GM18858 (cell line): ENCODE measurements at regions not wholly inside any gene's neighbourhood (a gene's known extent, or its start where the extent isn't known, plus 50 kb on each side); places are given as distances from the start of the nearest gene placed in this dataset.

Experiments
- ATAC-seq: cut with Tn5 transposase; IDR thresholded peaks from one replicate; pipeline ENCODE4 v1.9.1; 2021; ENCODE audit not compliant: unreplicated experiment

DNA sequence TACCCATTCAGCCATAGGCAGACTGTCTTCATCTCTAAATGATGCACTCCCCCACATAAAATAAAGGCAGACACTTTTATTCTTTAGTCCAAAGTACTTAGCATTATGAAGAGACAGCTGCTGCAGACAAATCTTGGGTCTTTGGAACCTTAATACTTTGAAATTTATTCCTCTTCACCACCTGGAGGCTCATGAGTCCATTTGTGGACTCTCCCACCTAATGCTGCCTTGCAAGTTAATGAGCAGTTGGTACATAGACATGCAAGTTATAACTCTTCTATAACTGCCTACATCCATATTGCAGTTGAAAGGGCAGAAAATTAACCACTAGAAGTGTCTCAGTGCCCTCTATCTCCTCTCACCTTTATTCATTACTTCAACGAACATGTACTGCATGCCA is 118.6 kb upstream of the CPEB2 start:
- no peak for ATAC-seq

- ATAC-seq = no peak
These were observed 114.3 kb upstream of the CPEB2 start for GRCh38 chr4:14887842-14888433.

GRCh38 chr4:14888790-14889572 is 113.3 kb upstream of the CPEB2 start:
- no peak for ATAC-seq

- no peak for ATAC-seq
These were observed 109.7 kb upstream of the CPEB2 start for GRCh38 chr4:14892563-14892962.

- ATAC-seq = no peak
These were observed 108.6 kb upstream of the CPEB2 start for GRCh38 chr4:14893713-14894112.

DNA sequence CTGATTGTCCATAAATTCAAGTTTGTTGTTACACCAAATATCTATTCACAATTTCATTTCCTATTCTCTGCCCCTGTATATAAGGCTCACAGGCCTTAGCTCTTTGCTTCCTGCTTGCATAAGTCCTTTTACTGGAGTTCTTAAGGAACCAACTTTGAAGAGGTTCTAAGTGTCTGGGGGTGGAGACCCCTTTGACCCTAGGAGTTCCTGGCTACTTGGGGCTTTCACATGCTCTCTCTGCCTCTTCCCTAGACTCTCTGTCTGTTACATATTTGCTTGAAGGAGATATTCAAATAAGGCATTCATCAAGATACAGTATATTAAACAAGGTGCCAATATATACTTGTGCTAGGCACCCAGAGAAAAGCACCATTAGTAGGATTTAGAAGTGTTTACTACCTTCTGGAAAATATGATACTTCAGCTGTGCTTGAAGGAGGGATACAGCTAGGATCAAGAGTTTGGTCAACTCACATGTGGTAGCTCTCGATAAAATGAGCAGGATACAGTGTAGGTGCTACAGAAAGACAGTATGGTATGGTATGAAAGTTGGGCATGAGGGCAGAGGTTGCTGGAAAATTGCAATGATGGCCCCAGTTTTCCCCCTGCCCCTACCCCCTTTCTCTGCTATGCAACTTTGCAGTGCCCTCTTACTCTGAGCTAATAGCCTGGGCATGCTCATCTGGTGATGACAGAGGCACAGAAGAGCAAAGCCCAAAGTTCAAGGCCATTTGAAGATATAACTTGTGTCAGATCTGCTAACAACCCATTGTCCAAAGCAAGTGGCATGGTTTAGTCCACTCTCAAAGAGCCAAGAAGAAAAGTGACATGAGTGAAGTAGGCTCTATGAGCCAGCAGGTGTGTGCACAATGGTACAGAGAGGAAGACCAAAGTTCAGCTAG is 107.6 kb upstream of the CPEB2 start:
- ATAC-seq = no peak

- ATAC-seq = no peak
These were observed 105.6 kb upstream of the CPEB2 start for GRCh38 chr4:14896656-14897175.

GRCh38 chr4:14897217-14897616 is 105.1 kb upstream of the CPEB2 start:
- no peak for ATAC-seq

GRCh38 chr4:14898989-14899388 is 103.3 kb upstream of the CPEB2 start:
- no peak for ATAC-seq

- ATAC-seq = no peak
These were observed 99.9 kb upstream of the CPEB2 start for GRCh38 chr4:14902342-14902741.

DNA sequence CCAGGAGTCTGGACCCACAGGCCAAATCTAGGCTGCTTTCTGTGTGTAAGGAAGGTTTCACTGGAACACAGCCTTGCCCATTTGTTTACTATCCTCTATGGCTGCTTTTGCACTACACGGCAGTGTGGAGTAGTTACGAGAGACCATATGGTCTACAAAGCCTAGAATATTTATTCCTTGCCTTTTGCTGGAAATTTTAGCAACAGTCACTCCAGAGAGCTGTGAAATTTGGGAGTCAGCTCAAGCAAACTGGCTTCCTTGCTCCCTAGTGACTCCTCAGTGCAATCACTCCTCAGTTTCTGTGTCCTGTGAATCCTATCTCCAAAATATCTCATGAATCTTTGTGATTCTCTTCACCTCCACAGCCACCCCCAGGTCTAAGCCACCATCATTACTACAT is 99.0 kb upstream of the CPEB2 start:
- ATAC-seq = no peak

- ATAC-seq = no peak
These were observed 95.5 kb upstream of the CPEB2 start for GRCh38 chr4:14906805-14907204.

DNA sequence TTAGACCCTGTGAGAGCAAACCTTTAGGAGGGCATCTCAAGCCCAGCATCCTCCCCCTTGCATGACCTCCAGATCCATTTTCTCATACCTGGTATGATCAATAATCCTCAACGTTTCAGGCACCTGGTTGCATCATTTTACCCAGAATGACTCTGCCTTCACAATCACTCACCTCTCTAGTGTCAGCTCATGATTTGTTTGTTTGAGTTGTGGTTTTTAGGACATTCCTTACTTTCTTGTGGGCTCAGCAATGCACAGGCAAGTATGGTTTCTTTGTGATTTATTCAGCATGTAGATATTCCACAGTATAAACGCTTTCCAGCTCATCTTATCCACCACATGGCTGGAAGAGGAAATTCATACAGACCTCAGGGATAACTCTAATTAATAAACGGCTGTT is 93.6 kb upstream of the CPEB2 start:
- ATAC-seq = no peak

GRCh38 chr4:14910411-14910810 is 91.9 kb upstream of the CPEB2 start:
- no peak for ATAC-seq

DNA sequence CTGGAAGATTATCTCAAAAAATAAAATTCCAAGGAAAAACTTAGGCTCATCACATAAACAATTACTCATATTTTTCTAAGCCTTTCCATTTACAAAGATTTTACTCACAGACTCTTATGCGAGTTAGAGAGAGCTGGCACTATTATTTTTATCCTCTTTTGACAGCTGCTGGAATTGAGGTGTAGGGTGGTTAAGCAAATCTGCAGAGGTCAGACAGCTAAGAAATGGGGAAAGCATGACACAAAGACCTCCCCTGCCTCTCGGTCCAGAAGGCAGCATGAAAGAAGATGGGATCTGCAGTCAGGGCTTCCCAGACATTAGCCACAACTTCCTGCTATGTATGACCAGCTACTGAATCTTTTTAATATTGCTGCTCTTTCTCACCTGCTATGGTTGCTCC is 89.9 kb upstream of the CPEB2 start:
- ATAC-seq = no peak

DNA sequence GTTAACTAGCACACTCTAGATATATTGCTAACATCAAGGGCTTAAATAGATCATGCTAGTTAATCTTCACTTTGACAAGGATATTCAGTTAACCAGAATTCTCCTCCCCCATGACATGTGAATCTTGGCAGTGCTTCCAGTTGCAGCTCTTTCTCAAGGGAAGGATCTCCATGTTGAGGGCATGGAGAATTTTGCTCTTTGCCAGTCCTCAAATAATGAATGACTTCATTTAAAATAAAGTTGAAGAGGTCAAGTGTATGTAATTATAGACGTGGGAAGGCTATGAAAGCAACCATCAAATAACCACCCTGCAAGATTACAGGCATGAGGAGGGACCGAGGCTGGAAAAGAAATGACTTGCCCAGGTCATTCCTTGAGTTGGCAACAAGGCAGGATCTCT is 87.3 kb upstream of the CPEB2 start:
- ATAC-seq = no peak

DNA sequence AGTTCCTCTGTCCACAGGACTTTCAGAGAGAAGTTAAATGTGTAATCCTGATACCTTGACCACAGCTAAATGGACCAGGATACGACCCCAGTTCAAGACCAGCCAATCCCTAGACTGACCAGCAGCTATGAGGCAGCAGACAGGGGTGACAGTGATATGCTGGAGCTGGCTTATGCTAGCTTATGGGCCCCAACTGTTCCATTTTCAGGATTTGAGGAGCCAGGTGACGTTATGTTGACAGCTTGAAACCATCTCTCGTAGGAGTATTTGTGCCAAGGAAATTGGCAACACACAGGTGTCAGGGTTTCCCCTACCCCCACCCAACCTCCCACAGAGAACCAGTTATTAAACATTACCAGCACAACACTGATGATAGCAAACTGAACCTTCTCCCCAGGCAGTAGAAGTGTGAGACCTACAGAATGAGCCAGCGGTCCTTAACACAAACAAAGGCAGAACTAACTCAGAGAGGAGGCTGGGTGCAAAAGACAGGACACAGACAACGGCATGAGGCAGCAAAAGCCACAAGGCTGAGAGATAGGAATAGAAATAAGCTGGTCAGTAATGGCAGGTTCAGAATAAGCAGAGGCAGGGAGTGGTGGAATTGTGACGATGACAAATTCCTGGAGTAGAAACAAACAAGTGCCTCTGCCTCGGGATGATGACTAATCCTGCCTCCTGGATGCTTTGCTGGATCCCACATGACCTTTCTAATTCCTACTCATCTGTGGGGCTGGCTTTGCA is 85.6 kb upstream of the CPEB2 start:
- ATAC-seq = no peak

- ATAC-seq = no peak
These were observed 85.0 kb upstream of the CPEB2 start for GRCh38 chr4:14917298-14917633.

- no peak for ATAC-seq
These were observed 83.9 kb upstream of the CPEB2 start for GRCh38 chr4:14918336-14918735.

GRCh38 chr4:14919785-14920184 is 82.5 kb upstream of the CPEB2 start:
- ATAC-seq = no peak

DNA sequence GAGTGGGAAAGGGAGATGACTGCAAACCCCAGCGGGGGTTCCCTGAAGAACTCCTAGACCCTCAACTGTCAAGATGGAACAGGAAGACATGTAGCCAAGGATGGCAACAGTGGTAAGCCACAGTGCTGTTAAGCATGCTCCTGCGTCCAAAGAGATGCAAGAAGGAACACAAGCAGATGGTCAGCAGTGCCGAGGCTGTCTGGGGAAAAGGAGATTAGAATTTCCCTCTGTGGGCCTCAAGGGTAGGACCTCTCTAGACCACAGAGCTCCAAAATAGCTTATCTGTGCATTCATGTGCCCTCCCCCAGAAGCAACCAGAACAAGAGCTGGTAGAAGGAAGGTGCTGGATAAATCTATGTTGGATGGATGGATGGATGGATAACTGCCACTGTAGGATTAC is 82.0 kb upstream of the CPEB2 start:
- ATAC-seq = no peak
